22Rv1 (cell line): ENCODE measurements at regions not wholly inside any gene's neighbourhood (a gene's known extent, or its start where the extent isn't known, plus 50 kb on each side); places are given as distances from the start of the nearest gene placed in this dataset.

Experiments
- CTCF ChIP-seq: fragments of 450-650 bp; IDR thresholded peaks from 2 replicates; pipeline ENCODE4 v1.5.1; 2017; ENCODE audit warnings: mild to moderate bottlenecking
- ZFX ChIP-seq: fragments of 450-650 bp; IDR thresholded peaks from 2 replicates; pipeline ENCODE4 v1.6.1; 2017; ENCODE audit warnings: antibody characterized with exemption, borderline replicate concordance

DNA sequence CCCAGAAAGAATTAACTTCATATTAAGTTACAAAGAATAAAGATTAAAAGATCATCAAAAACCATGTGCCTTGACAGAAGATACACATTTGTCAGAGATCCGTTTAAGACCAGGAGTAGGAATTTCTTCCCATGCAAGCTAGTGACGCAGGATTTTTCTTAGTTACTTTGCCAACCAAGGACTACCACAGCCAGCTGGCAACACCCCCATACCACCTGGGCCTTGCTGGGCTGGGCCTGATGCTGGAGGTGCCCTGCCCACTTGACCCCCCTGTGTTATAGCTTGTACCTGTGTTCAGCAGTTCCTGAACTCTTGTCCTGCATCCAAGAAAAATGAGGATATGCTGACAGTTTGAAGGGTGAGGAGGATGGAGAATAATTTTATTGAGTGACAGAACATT, 290.9 kb upstream of the SMC2 start:
- TF ChIP-seq CTCF (no peak), ZFX (no peak)
